Spleen (tissue), 11 donors: ENCODE measurements at regions not wholly inside any gene's neighbourhood (a gene's known extent, or its start where the extent isn't known, plus 50 kb on each side); places are given as distances from the start of the nearest gene placed in this dataset.

Source experiments
- DNase-seq: peaks from one replicate; pipeline ENCODE4 v3.0.0-alpha.2; 2020
- H3K27ac ChIP-seq, 8 donors: fragments of 200-600 bp; sonication (generic) in 7 of 8; 1 replicate in 4 of 8; 2 replicates in 4 of 8; pipeline versions ENCODE4 v1.5.0 to v1.8.0; 2016 to 2021; ENCODE audit warnings: inconsistent platforms in 4 of 8, mild to moderate bottlenecking in 4 of 8, moderate library complexity in 1 of 8
- H3K27me3 ChIP-seq, 7 donors: fragments of 200-600 bp; sonication (generic) in 6 of 7; replicated peaks in 1 of 7; 1 replicate in 4 of 7; 2 replicates in 3 of 7; pipeline versions ENCODE4 v1.5.0 to v1.8.0; 2016 to 2021; ENCODE audit warnings: inconsistent platforms in 3 of 7, mild to moderate bottlenecking in 1 of 7
- H3K36me3 ChIP-seq, 6 donors: fragments of 200-600 bp; sonication (generic) in 5 of 6; 1 replicate in 4 of 6; 2 replicates in 2 of 6; pipeline versions ENCODE4 v1.5.0 to v1.8.0; 2016 to 2021; ENCODE audit warnings: inconsistent platforms in 2 of 6
- H3K4me1 ChIP-seq, 6 donors: fragments of 200-600 bp; sonication (generic) in 5 of 6; 1 replicate in 3 of 6; 2 replicates in 3 of 6; pipeline versions ENCODE4 v1.5.0 to v1.8.0; 2016 to 2021; ENCODE audit warnings: inconsistent platforms in 3 of 6
- H3K4me3 ChIP-seq, 8 donors: fragments of 200-600 bp; sonication (generic) in 7 of 8; 1 replicate in 4 of 8; 2 replicates in 4 of 8; pipeline versions ENCODE4 v1.5.0 to v1.8.0; 2016 to 2021; ENCODE audit warnings: inconsistent platforms in 4 of 8, mild to moderate bottlenecking in 4 of 8, moderate library complexity in 2 of 8
- H3K9me3 ChIP-seq, 8 donors: fragments of 200-600 bp; sonication (generic) in 7 of 8; 1 replicate in 4 of 8; 2 replicates in 4 of 8; pipeline versions ENCODE4 v1.5.0 to v1.8.0; 2016 to 2021; ENCODE audit warnings: inconsistent platforms in 4 of 8
- CTCF ChIP-seq, 11 experiments: fragments of 200-600 bp in 7 of 11; fragments of 450-650 bp in 4 of 11; sonication (generic) in 4 of 11; IDR thresholded peaks in 8 of 11; conservative IDR thresholded peaks in 3 of 11; 1 replicate in 7 of 11; 2 replicates in 4 of 11; pipeline versions ENCODE4 v1.4.0 to v1.8.0; 2016 to 2021; ENCODE audit warnings: antibody characterized with exemption in 11 of 11, inconsistent platforms in 4 of 11, mild to moderate bottlenecking in 1 of 11
- POLR2A ChIP-seq, 3 donors: fragments of 450-650 bp; IDR thresholded peaks; one replicate each; pipeline ENCODE4 v1.5.1; 2017; ENCODE audit warnings: antibody characterized with exemption in 3 of 3, mild to moderate bottlenecking in 1 of 3
- POLR2AphosphoS5 ChIP-seq, 3 donors: sonication (generic); formaldehyde crosslinking; IDR thresholded peaks; one replicate each; pipeline ENCODE4 v1.5.1; 2017; ENCODE audit warnings: antibody characterized with exemption in 3 of 3
- WGBS, 5 donors: extraction: QIAGEN DNeasy Blood & Tissue Kit in 3 of 5; methylation state at CpG; one replicate each; pipeline versions ENCODE4 v1.1.5 to v1.1.7; 2013 to 2018; 5-methylcytosine and 5-hydroxymethylcytosine counted together
- intact Hi-C: fragments of 100-400 bp; cut with DNase I; formaldehyde crosslinking; loops from one replicate; pipeline ENCODE4 v1.15.0; 2023; ENCODE audit warnings: low total_unique reads
- donor health status: healthy with polysubstance abuse.
- donor health status: DM: no; HTN: no; CAD: no; lungs with moderate emphysema.
- donor health status: DM: no; HTN: no; CAD: no.
- donor health status: Bipolar disorder and iron deficiency.
- donor health status: healthy.
- donor health status: DM: no; HTN: no; CAD: no.
- donor health status: DM: yes; HTN: yes; CAD: no.

- no peak for DNase-seq
- Histone ChIP-seq H3K27ac (no peak overlapping the region), H3K27me3 (no peaks in the 10 kb centered on the region), H3K36me3 (no peaks in the 10 kb centered on the region), H3K9me3 (peaks cover 0 to 9% (median 3%) of the 10 kb centered on the region in 8 donors), H3K4me3 (no peak overlapping the region), H3K4me1 (no peaks in the 10 kb centered on the region)
- TF ChIP-seq POLR2AphosphoS5 (IDR thresholded peaks at IDR 0.05) (no peak), CTCF (IDR thresholded peaks at IDR 0.05 in 8 of 11, conservative IDR thresholded peaks at IDR 0.05 in 3 of 11) (no peak), POLR2A (IDR thresholded peaks at IDR 0.05) (no peak)
- intact Hi-C loops = no loop called here
Observed at GRCh38 chr11:90890347-90890746, 667.5 kb upstream of the CHORDC1 start.

- intact Hi-C loops = no loop called here
- Histone ChIP-seq H3K9me3 (peaks cover 0 to 17% (median 5%) of the 10 kb centered on the region in 8 donors), H3K4me1 (no peaks in the 10 kb centered on the region), H3K4me3 (no peak overlapping the region), H3K27me3 (no peaks in the 10 kb centered on the region), H3K36me3 (no peaks in the 10 kb centered on the region), H3K27ac (no peak overlapping the region)
- DNase-seq = no peak
- TF ChIP-seq POLR2AphosphoS5 (IDR thresholded peaks at IDR 0.05) (no peak), POLR2A (IDR thresholded peaks at IDR 0.05) (no peak), CTCF (IDR thresholded peaks at IDR 0.05 in 8 of 11, conservative IDR thresholded peaks at IDR 0.05 in 3 of 11) (no peak)
Observed at GRCh38 chr11:90884181-90884580, 661.3 kb upstream of the CHORDC1 start.

- H3K36me3 ChIP-seq = no peaks in the 10 kb centered on the region
- no peaks in the 10 kb centered on the region for H3K27me3 ChIP-seq
- no peak overlapping the region for H3K27ac ChIP-seq
- no peak for TF ChIP-seq POLR2A (IDR thresholded peaks at IDR 0.05)
- TF ChIP-seq POLR2AphosphoS5 (IDR thresholded peaks at IDR 0.05) = no peak
- no peak for TF ChIP-seq CTCF (IDR thresholded peaks at IDR 0.05 in 8 of 11, conservative IDR thresholded peaks at IDR 0.05 in 3 of 11)
- intact Hi-C loops = no loop called here
- WGBS, 5 donors = 61 to 87% (median 73%) methylated on average over 1 of the region's 1 CpG
- H3K4me3 ChIP-seq = no peak overlapping the region
- DNase-seq = no peak
- H3K4me1 ChIP-seq = no peaks in the 10 kb centered on the region
- H3K9me3 ChIP-seq = peaks cover 0 to 14% (median 0%) of the 10 kb centered on the region in 8 donors
Observed at GRCh38 chr11:90874986-90875385, 652.1 kb upstream of the CHORDC1 start.

- intact Hi-C loops = no loop called here
- TF ChIP-seq CTCF (IDR thresholded peaks at IDR 0.05 in 8 of 11, conservative IDR thresholded peaks at IDR 0.05 in 3 of 11) = no peak
- no peak for TF ChIP-seq POLR2A (IDR thresholded peaks at IDR 0.05)
- TF ChIP-seq POLR2AphosphoS5 (IDR thresholded peaks at IDR 0.05) = no peak
- no peak overlapping the region for H3K27ac ChIP-seq
Observed at GRCh38 chr11:90874281-90874680, 651.4 kb upstream of the CHORDC1 start.

More at GRCh38 chr11:90874281-90874680, 651.4 kb upstream of the CHORDC1 start:
- Histone ChIP-seq H3K27me3 (no peaks in the 10 kb centered on the region), H3K9me3 (peaks cover 0 to 14% (median 0%) of the 10 kb centered on the region in 8 donors), H3K4me3 (no peak overlapping the region), H3K36me3 (no peaks in the 10 kb centered on the region), H3K4me1 (no peaks in the 10 kb centered on the region)
- no peak for DNase-seq
